ENCODE measurements at regions not wholly inside any gene's neighbourhood (a gene's known extent, or its start where the extent isn't known, plus 50 kb on each side); places are given as distances from the start of the nearest gene placed in this dataset.

DNA sequence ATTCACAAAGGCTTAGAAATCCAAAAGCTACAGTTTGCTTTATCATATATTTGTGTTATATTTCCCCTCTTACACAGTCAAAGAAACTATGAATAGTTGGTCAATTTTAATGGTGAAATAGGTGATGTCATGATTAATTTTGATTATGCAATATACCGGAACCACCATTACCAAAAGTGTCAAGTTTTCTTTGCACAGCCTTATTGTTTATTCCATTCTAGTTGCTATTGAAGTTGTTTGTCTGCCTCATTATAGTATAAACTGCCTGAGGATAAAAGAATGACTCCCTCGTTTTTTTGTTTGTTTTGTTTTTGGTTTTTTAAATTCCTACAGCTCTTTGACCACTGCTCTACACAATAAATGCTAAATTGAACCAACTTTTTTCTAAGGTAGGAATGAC, 690.6 kb upstream of the ZP4 start:
- Histone ChIP-seq H3K9me3 (ENCODE audit: low read depth, low read length) (no peaks in the 10 kb centered on the region), H3K27me3 (ENCODE audit: insufficient read depth, low read length) (no peaks in the 10 kb centered on the region), H3K27ac (ENCODE audit: low read depth, low read length) (no peak overlapping the region), H3K4me1 (ENCODE audit: insufficient read depth, low read length) (no peaks in the 10 kb centered on the region), H3K4me3 (ENCODE audit: insufficient read depth, low read length) (no peak overlapping the region), H3K79me2 (ENCODE audit: insufficient read depth, low read length) (no peaks in the 10 kb centered on the region), H2AFZ (ENCODE audit: low read length) (no peak overlapping the region), H4K20me1 (ENCODE audit: insufficient read depth, low read length) (no peaks in the 10 kb centered on the region), H3K36me3 (ENCODE audit: insufficient read depth, low read length) (no peaks in the 10 kb centered on the region), H3K4me2 (ENCODE audit: insufficient read depth, low read length) (no peak overlapping the region)
- no peak for TF ChIP-seq CTCF (IDR thresholded peaks at IDR 0.05; ENCODE audit: extremely low read depth, low read depth, low read length)
- DNase-seq (ENCODE audit: insufficient read length, low spot score, missing footprints), result no peak

- no peaks in the 10 kb centered on the region for H3K79me2 ChIP-seq (ENCODE audit: insufficient read depth, low read length)
- H3K4me1 ChIP-seq (ENCODE audit: insufficient read depth, low read length), result no peaks in the 10 kb centered on the region
- H2AFZ ChIP-seq (ENCODE audit: low read length), result peak overlapping the region; percentile 1
- H3K27ac ChIP-seq (ENCODE audit: low read depth, low read length), result no peak overlapping the region
- H3K27me3 ChIP-seq (ENCODE audit: insufficient read depth, low read length), result no peaks in the 10 kb centered on the region
- H3K36me3 ChIP-seq (ENCODE audit: insufficient read depth, low read length), result no peaks in the 10 kb centered on the region
- no peak for DNase-seq (ENCODE audit: insufficient read length, low spot score, missing footprints)
- no peaks in the 10 kb centered on the region for H3K9me3 ChIP-seq (ENCODE audit: low read depth, low read length)
- no peak overlapping the region for H3K4me2 ChIP-seq (ENCODE audit: insufficient read depth, low read length)
- no peak for TF ChIP-seq CTCF (IDR thresholded peaks at IDR 0.05; ENCODE audit: extremely low read depth, low read depth, low read length)
- H3K4me3 ChIP-seq (ENCODE audit: insufficient read depth, low read length), result no peak overlapping the region
- H4K20me1 ChIP-seq (ENCODE audit: insufficient read depth, low read length), result no peaks in the 10 kb centered on the region
These were observed 678.0 kb upstream of the ZP4 start for GRCh38 chr1:238568735-238569134.

- Histone ChIP-seq H4K20me1 (ENCODE audit: insufficient read depth, low read length) (no peaks in the 10 kb centered on the region), H2AFZ (ENCODE audit: low read length) (no peak overlapping the region), H3K27ac (ENCODE audit: low read depth, low read length) (no peak overlapping the region), H3K9me3 (ENCODE audit: low read depth, low read length) (no peaks in the 10 kb centered on the region), H3K79me2 (ENCODE audit: insufficient read depth, low read length) (no peaks in the 10 kb centered on the region), H3K36me3 (ENCODE audit: insufficient read depth, low read length) (no peaks in the 10 kb centered on the region), H3K4me1 (ENCODE audit: insufficient read depth, low read length) (peaks cover 9% of the 10 kb centered on the region), H3K27me3 (ENCODE audit: insufficient read depth, low read length) (no peaks in the 10 kb centered on the region), H3K4me3 (ENCODE audit: insufficient read depth, low read length) (no peak overlapping the region), H3K4me2 (ENCODE audit: insufficient read depth, low read length) (no peak overlapping the region)
- TF ChIP-seq CTCF (IDR thresholded peaks at IDR 0.05; ENCODE audit: extremely low read depth, low read depth, low read length), result no peak
- no peak for DNase-seq (ENCODE audit: insufficient read length, low spot score, missing footprints)
These were observed 671.6 kb upstream of the ZP4 start for GRCh38 chr1:238562341-238562740.

GRCh38 chr1:238558746-238559145, 668.0 kb upstream of the ZP4 start:
- no peaks in the 10 kb centered on the region for H3K9me3 ChIP-seq (ENCODE audit: low read depth, low read length)
- no peaks in the 10 kb centered on the region for H4K20me1 ChIP-seq (ENCODE audit: insufficient read depth, low read length)
- no peak overlapping the region for H2AFZ ChIP-seq (ENCODE audit: low read length)
- no peak overlapping the region for H3K4me2 ChIP-seq (ENCODE audit: insufficient read depth, low read length)
- no peaks in the 10 kb centered on the region for H3K79me2 ChIP-seq (ENCODE audit: insufficient read depth, low read length)
- H3K36me3 ChIP-seq (ENCODE audit: insufficient read depth, low read length), result no peaks in the 10 kb centered on the region
- no peak overlapping the region for H3K27ac ChIP-seq (ENCODE audit: low read depth, low read length)
- no peak for TF ChIP-seq CTCF (IDR thresholded peaks at IDR 0.05; ENCODE audit: extremely low read depth, low read depth, low read length)
- peaks cover 9% of the 10 kb centered on the region for H3K4me1 ChIP-seq (ENCODE audit: insufficient read depth, low read length)
- no peaks in the 10 kb centered on the region for H3K27me3 ChIP-seq (ENCODE audit: insufficient read depth, low read length)
- no peak for DNase-seq (ENCODE audit: insufficient read length, low spot score, missing footprints)
- no peak overlapping the region for H3K4me3 ChIP-seq (ENCODE audit: insufficient read depth, low read length)
